SK-N-SH (cell line): ENCODE measurements at regions not wholly inside any gene's neighbourhood (a gene's known extent, or its start where the extent isn't known, plus 50 kb on each side); places are given as distances from the start of the nearest gene placed in this dataset.

ENCODE experiments used
- CTCF ChIA-PET: fragments of 300-600, 350-600 bp; formaldehyde crosslinking; extraction: SDS; loops from one replicate; lab custom pipeline; 2021; lab: Yijun Ruan, JAX
- POLR2A ChIA-PET: fragments of 350-600 bp; sonication (Branson Sonifier 250); formaldehyde crosslinking; extraction: SDS; loops from one replicate; lab custom pipeline; 2020; ENCODE audit warnings: antibody characterized with exemption, inconsistent platforms; lab: Yijun Ruan, JAX
- DNase-seq: peaks from one replicate; pipeline ENCODE4 v3.0.0; 2012
- H2AFZ ChIP-seq: fragments of 200-600 bp; sonication (generic); 2 replicates; pipeline ENCODE4 v1.8.1; 2016; ENCODE audit warnings: antibody characterized with exemption, mild to moderate bottlenecking, low read depth
- H3F3A ChIP-seq: fragments of 200-600 bp; sonication (generic); replicated peaks from 2 replicates; pipeline ENCODE3; 2016; ENCODE audit warnings: antibody characterized with exemption, mild to moderate bottlenecking; ENCODE audit not compliant: insufficient read depth
- H3K27ac ChIP-seq, 2 experiments: fragments of 200-500 bp in 1 of 2; fragments of 200-600 bp in 1 of 2; sonication (Bioruptor generic) in 1 of 2; sonication (generic), shearing (Covaris generic) in 1 of 2; 2 replicates each; pipeline versions ENCODE4 v1.5.1 to v1.6.1; 2014 to 2016; ENCODE audit warnings: low read depth in 2 of 2, inconsistent platforms in 1 of 2, low read length in 1 of 2, mild to moderate bottlenecking in 1 of 2, mixed read lengths in 1 of 2
- H3K27me3 ChIP-seq: fragments of 200-600 bp; sonication (generic), shearing (Covaris generic); 2 replicates; pipeline ENCODE4 v1.6.1; 2016; ENCODE audit warnings: mixed run types; ENCODE audit not compliant: insufficient read depth
- H3K36me3 ChIP-seq, 2 experiments: fragments of 200-500 bp in 1 of 2; fragments of 200-600 bp in 1 of 2; sonication (Bioruptor generic) in 1 of 2; sonication (generic) in 1 of 2; replicated peaks in 1 of 2; 2 replicates each; pipeline versions ENCODE3 to v1.5.1; 2014 to 2016; ENCODE audit warnings: low read length in 1 of 2, mild to moderate bottlenecking in 1 of 2; ENCODE audit not compliant: insufficient read depth in 2 of 2, control insufficient read depth in 1 of 2
- H3K4me1 ChIP-seq, 2 experiments: fragments of 200-500 bp in 1 of 2; fragments of 200-600 bp in 1 of 2; sonication (Bioruptor generic) in 1 of 2; sonication (generic), shearing (Covaris generic) in 1 of 2; 2 replicates each; pipeline versions ENCODE4 v1.5.1 to v1.6.1; 2014 to 2016; ENCODE audit warnings: low read depth in 1 of 2, low read length in 1 of 2, mixed run types in 1 of 2; ENCODE audit not compliant: insufficient read depth in 2 of 2, control insufficient read depth in 1 of 2
- H3K4me2 ChIP-seq: fragments of 200-600 bp; sonication (generic), shearing (Covaris generic); 2 replicates; pipeline ENCODE4 v1.6.1; 2017; ENCODE audit warnings: mixed run types
- H3K4me3 ChIP-seq, 2 experiments: fragments of 200-500 bp in 1 of 2; fragments of 200-600 bp in 1 of 2; sonication (Bioruptor generic) in 1 of 2; sonication (generic), shearing (Covaris generic) in 1 of 2; 2 replicates each; pipeline versions ENCODE4 v1.5.1 to v1.8.1; 2014 to 2016; ENCODE audit warnings: low read depth in 2 of 2, inconsistent platforms in 1 of 2, low read length in 1 of 2, mild to moderate bottlenecking in 1 of 2, mixed read lengths in 1 of 2, moderate library complexity in 1 of 2
- H3K79me2 ChIP-seq: fragments of 200-600 bp; sonication (generic); 2 replicates; pipeline ENCODE4 v1.8.1; 2017; ENCODE audit warnings: mild to moderate bottlenecking; ENCODE audit not compliant: insufficient read depth
- H3K9ac ChIP-seq: fragments of 200-600 bp; sonication (generic); 2 replicates; pipeline ENCODE4 v1.6.1; 2017; ENCODE audit warnings: mixed run types
- H3K9me2 ChIP-seq: fragments of 200-600 bp; sonication (generic); 2 replicates; pipeline ENCODE4 v1.6.1; 2017; ENCODE audit warnings: mixed run types
- H3K9me3 ChIP-seq: fragments of 200-600 bp; sonication (generic); 2 replicates; pipeline ENCODE4 v1.6.1; 2017; ENCODE audit warnings: mixed run types, mild to moderate bottlenecking, moderate library complexity
- H4K20me1 ChIP-seq: fragments of 200-600 bp; sonication (generic); 2 replicates; pipeline ENCODE4 v1.6.1; 2017; ENCODE audit warnings: mild to moderate bottlenecking, mixed run types; ENCODE audit not compliant: insufficient read depth
- ELF1 ChIP-seq: IDR thresholded peaks from 2 replicates; pipeline ENCODE4 v1.4.0; 2012
- EP300 ChIP-seq, 2 experiments: IDR thresholded peaks; 2 replicates each; pipeline versions ENCODE4 v1.4.0 to v1.6.1; 2012; ENCODE audit warnings: borderline replicate concordance in 1 of 2, low read depth in 1 of 2, low read length in 1 of 2
- EZH2phosphoT487 ChIP-seq: fragments of 200-600 bp; sonication (generic); IDR thresholded peaks from 2 replicates; pipeline ENCODE4 v1.6.1; 2017; ENCODE audit warnings: low read depth, mixed run types, mild to moderate bottlenecking, antibody characterized with exemption, moderate library complexity, borderline replicate concordance
- FOXJ3 ChIP-seq: sonication (generic); formaldehyde crosslinking; IDR thresholded peaks from 2 replicates; pipeline ENCODE4 v1.5.1; 2020; ENCODE audit warnings: mild to moderate bottlenecking, missing genetic modification reagents
- FOXM1 ChIP-seq: IDR thresholded peaks from 2 replicates; pipeline ENCODE4 v1.4.0; 2012; ENCODE audit warnings: low read depth, mild to moderate bottlenecking
- NRF1 ChIP-seq: IDR thresholded peaks from 2 replicates; pipeline ENCODE4 v1.6.1; 2012; ENCODE audit warnings: low read depth, mild to moderate bottlenecking, low read length
- RFX5 ChIP-seq: IDR thresholded peaks from 2 replicates; pipeline ENCODE4 v1.6.1; 2012; ENCODE audit warnings: mild to moderate bottlenecking, improper control_type of control experiment, low read length
- RXRA ChIP-seq: IDR thresholded peaks from 2 replicates; pipeline ENCODE4 v1.4.0; 2012; ENCODE audit warnings: low read depth, mild to moderate bottlenecking, borderline replicate concordance
- SIN3A ChIP-seq: IDR thresholded peaks from 2 replicates; pipeline ENCODE4 v1.6.1; 2012; ENCODE audit warnings: low read depth, mild to moderate bottlenecking, low read length, moderate library complexity, borderline replicate concordance
- TAF1 ChIP-seq: IDR thresholded peaks from 2 replicates; pipeline ENCODE4 v1.6.1; 2012; ENCODE audit warnings: low read depth, mild to moderate bottlenecking, low read length, moderate library complexity, borderline replicate concordance
- TCF12 ChIP-seq: IDR thresholded peaks from 2 replicates; pipeline ENCODE4 v1.4.0; 2012
- WGBS: methylation state at CpG from one replicate; pipeline ENCODE4 v1.1.6; 2017; ENCODE audit warnings: low lambda C conversion rate; 5-methylcytosine and 5-hydroxymethylcytosine counted together
- TF ChIP-seq, protein P1 (sequence below): IDR thresholded peaks from 2 replicates; pipeline ENCODE4; 2012
- TF ChIP-seq, protein P2 (sequence below): fragments of 150-350 bp; IDR thresholded peaks from 2 replicates; pipeline ENCODE4 v1.6.1; 2017; ENCODE audit warnings: antibody characterized with exemption, low read length, low read depth, borderline replicate concordance
- TF ChIP-seq, protein P3 (sequence below): fragments of 200-600 bp; sonication (generic); IDR thresholded peaks from 2 replicates; pipeline ENCODE4 v1.6.1; 2017; ENCODE audit warnings: antibody characterized with exemption, mild to moderate bottlenecking, moderate library complexity
- TF ChIP-seq, protein P4 (sequence below): IDR thresholded peaks from 2 replicates; pipeline ENCODE4 v1.6.1; 2012; ENCODE audit warnings: mild to moderate bottlenecking, low read depth, low read length, moderate library complexity
- TF ChIP-seq, protein P5 (sequence below): fragments of 150-350 bp; IDR thresholded peaks from 2 replicates; pipeline ENCODE4 v1.6.1; 2016; ENCODE audit warnings: mild to moderate bottlenecking, low read depth, low read length
- TF ChIP-seq, protein P6 (sequence below): IDR thresholded peaks from 2 replicates; pipeline ENCODE4 v1.4.0; 2012; ENCODE audit warnings: low read depth

DNA sequence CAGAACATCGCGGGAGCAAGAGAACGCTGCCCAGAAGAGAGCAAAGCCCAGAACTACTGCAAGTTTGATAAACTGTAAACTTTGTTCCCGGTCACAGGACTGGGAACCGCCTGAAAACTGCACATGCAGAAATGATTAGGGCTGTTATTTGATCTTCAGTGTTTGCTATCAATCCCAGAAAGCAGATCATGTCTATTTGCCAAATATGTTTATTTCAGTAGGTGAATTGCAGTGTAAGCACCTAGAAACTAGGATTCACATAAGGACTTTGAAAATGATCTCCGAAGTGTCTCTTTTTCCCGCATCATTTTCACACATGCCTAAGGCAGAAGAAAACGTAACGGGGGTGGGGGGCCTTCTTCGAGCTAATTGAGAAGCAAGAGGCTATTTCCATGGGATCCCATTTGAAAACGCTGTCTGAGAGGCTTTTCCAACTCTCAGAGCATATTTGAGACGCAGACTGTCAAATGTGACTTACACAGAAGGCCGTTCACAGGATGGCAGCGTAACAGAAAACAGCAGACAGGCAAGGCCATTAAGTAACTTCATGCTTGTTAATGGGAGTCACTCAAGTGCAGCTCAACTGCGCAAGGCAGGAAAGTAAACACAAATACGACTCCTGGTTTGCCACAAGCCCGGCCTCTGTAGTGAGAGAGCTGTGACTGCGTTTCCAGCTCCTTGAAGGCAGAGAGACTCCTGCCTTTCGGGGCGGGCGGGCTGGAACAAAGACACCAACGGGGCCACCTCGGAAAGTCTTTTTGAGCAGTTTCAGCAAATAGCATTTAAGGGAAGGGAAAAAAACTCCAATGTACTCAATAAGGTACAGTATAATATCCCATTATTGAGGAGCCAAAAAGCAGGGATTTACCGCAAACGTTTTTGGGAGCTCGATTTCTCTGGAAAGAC lies 144.7 kb upstream of the ZNF217 start:
- TF ChIP-seq SIN3A (no peak), TAF1 (0 out of 2 replicates have a peak, but pooled peaks have one; percentile 24), EZH2phosphoT487 (no peak), ELF1 (no peak), EP300 (IDR thresholded peaks at IDR 0.05; ENCODE audit: borderline replicate concordance in 1 of 2, low read depth in 1 of 2, low read length in 1 of 2) (no peak), TCF12 (peak; percentile 41; the same call in 1 of the 2 replicates), FOXM1 (no peak), FOXJ3 (CRISPR knock-in tag) (no peak), RFX5 (no peak), NRF1 (0 out of 2 replicates have a peak, but pooled peaks have one; percentile 17), RXRA (no peak)
- TF ChIP-seq, protein P1, sequence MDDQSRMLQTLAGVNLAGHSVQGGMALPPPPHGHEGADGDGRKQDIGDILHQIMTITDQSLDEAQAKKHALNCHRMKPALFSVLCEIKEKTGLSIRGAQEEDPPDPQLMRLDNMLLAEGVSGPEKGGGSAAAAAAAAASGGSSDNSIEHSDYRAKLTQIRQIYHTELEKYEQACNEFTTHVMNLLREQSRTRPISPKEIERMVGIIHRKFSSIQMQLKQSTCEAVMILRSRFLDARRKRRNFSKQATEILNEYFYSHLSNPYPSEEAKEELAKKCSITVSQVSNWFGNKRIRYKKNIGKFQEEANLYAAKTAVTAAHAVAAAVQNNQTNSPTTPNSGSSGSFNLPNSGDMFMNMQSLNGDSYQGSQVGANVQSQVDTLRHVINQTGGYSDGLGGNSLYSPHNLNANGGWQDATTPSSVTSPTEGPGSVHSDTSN: 0 out of 2 replicates have a peak, but pooled peaks have one; percentile 5
- TF ChIP-seq, protein P2, sequence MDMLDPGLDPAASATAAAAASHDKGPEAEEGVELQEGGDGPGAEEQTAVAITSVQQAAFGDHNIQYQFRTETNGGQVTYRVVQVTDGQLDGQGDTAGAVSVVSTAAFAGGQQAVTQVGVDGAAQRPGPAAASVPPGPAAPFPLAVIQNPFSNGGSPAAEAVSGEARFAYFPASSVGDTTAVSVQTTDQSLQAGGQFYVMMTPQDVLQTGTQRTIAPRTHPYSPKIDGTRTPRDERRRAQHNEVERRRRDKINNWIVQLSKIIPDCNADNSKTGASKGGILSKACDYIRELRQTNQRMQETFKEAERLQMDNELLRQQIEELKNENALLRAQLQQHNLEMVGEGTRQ: no peak
- TF ChIP-seq, protein P3, sequence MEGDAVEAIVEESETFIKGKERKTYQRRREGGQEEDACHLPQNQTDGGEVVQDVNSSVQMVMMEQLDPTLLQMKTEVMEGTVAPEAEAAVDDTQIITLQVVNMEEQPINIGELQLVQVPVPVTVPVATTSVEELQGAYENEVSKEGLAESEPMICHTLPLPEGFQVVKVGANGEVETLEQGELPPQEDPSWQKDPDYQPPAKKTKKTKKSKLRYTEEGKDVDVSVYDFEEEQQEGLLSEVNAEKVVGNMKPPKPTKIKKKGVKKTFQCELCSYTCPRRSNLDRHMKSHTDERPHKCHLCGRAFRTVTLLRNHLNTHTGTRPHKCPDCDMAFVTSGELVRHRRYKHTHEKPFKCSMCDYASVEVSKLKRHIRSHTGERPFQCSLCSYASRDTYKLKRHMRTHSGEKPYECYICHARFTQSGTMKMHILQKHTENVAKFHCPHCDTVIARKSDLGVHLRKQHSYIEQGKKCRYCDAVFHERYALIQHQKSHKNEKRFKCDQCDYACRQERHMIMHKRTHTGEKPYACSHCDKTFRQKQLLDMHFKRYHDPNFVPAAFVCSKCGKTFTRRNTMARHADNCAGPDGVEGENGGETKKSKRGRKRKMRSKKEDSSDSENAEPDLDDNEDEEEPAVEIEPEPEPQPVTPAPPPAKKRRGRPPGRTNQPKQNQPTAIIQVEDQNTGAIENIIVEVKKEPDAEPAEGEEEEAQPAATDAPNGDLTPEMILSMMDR: no peak
- TF ChIP-seq, protein P4, sequence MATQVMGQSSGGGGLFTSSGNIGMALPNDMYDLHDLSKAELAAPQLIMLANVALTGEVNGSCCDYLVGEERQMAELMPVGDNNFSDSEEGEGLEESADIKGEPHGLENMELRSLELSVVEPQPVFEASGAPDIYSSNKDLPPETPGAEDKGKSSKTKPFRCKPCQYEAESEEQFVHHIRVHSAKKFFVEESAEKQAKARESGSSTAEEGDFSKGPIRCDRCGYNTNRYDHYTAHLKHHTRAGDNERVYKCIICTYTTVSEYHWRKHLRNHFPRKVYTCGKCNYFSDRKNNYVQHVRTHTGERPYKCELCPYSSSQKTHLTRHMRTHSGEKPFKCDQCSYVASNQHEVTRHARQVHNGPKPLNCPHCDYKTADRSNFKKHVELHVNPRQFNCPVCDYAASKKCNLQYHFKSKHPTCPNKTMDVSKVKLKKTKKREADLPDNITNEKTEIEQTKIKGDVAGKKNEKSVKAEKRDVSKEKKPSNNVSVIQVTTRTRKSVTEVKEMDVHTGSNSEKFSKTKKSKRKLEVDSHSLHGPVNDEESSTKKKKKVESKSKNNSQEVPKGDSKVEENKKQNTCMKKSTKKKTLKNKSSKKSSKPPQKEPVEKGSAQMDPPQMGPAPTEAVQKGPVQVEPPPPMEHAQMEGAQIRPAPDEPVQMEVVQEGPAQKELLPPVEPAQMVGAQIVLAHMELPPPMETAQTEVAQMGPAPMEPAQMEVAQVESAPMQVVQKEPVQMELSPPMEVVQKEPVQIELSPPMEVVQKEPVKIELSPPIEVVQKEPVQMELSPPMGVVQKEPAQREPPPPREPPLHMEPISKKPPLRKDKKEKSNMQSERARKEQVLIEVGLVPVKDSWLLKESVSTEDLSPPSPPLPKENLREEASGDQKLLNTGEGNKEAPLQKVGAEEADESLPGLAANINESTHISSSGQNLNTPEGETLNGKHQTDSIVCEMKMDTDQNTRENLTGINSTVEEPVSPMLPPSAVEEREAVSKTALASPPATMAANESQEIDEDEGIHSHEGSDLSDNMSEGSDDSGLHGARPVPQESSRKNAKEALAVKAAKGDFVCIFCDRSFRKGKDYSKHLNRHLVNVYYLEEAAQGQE: no peak
- TF ChIP-seq, protein P5, sequence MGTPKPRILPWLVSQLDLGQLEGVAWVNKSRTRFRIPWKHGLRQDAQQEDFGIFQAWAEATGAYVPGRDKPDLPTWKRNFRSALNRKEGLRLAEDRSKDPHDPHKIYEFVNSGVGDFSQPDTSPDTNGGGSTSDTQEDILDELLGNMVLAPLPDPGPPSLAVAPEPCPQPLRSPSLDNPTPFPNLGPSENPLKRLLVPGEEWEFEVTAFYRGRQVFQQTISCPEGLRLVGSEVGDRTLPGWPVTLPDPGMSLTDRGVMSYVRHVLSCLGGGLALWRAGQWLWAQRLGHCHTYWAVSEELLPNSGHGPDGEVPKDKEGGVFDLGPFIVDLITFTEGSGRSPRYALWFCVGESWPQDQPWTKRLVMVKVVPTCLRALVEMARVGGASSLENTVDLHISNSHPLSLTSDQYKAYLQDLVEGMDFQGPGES: no peak
- TF ChIP-seq, protein P6, sequence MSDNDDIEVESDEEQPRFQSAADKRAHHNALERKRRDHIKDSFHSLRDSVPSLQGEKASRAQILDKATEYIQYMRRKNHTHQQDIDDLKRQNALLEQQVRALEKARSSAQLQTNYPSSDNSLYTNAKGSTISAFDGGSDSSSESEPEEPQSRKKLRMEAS: 0 out of 2 replicates have a peak, but pooled peaks have one; percentile 36
- no peaks in the 10 kb centered on the region for H3K27me3 ChIP-seq
- peak overlapping the region; percentile 58 to 67 for H3K27ac ChIP-seq
- 44% methylated on average over 26 of the region's 26 CpGs for WGBS
- H3K4me2 ChIP-seq: peak overlapping the region; percentile 43
- peak; percentile 34 for DNase-seq
- ChIA-PET POLR2A (interaction anchor here (1.0 kb wide), 1 partner anchor 127 kb away, joined by 3 read pairs; no protein-coding TSS in a partner anchor), CTCF (interaction anchor here (1.2 kb wide), 1 partner anchor 11 kb away, joined by 3 read pairs; no protein-coding TSS in a partner anchor)
- no peaks in the 10 kb centered on the region for H3K36me3 ChIP-seq
- no peak overlapping the region; a peak in 1 of 4 replicates for H3K4me3 ChIP-seq
- H3K9me2 ChIP-seq: no peaks in the 10 kb centered on the region
- H2AFZ ChIP-seq: peak overlapping the region; percentile 77
- no peaks in the 10 kb centered on the region for H3K79me2 ChIP-seq
- H3F3A ChIP-seq: peaks cover 25% of the 10 kb centered on the region
- H4K20me1 ChIP-seq: no peaks in the 10 kb centered on the region
- H3K9me3 ChIP-seq: no peaks in the 10 kb centered on the region
- peaks cover 26 to 47% of the 10 kb centered on the region in 2 experiments for H3K4me1 ChIP-seq
- H3K9ac ChIP-seq: peak overlapping the region; percentile 51
